ENCODE measurements at regions not wholly inside any gene's neighbourhood (a gene's known extent, or its start where the extent isn't known, plus 50 kb on each side); places are given as distances from the start of the nearest gene placed in this dataset.

- DNase-seq (ENCODE audit: low read depth): no peak
Measured at GRCh38 chr5:51449026-51449425, 65.8 kb downstream of the ISL1 start.

- DNase-seq (ENCODE audit: low read depth): no peak
Measured at GRCh38 chr5:51452562-51452961, 69.3 kb downstream of the ISL1 start.

- no peak for DNase-seq (ENCODE audit: low read depth)
Measured at GRCh38 chr5:51465165-51465564, 81.9 kb downstream of the ISL1 start.

- DNase-seq (ENCODE audit: low read depth): no peak
Measured at GRCh38 chr5:51466214-51466613, 83.0 kb downstream of the ISL1 start.

- no peak for DNase-seq (ENCODE audit: low read depth)
Measured at GRCh38 chr5:51468196-51468595, 84.9 kb downstream of the ISL1 start.

- no peak for DNase-seq (ENCODE audit: low read depth)
Measured at GRCh38 chr5:51471630-51472029, 88.4 kb downstream of the ISL1 start.

GRCh38 chr5:51472472-51472871 lies 89.2 kb downstream of the ISL1 start:
- no peak for DNase-seq (ENCODE audit: low read depth)

GRCh38 chr5:51475628-51476027 lies 92.4 kb downstream of the ISL1 start:
- no peak for DNase-seq (ENCODE audit: low read depth)

- no peak for DNase-seq (ENCODE audit: low read depth)
Measured at GRCh38 chr5:51476431-51476830, 93.2 kb downstream of the ISL1 start.

GRCh38 chr5:51479840-51480239 lies 96.6 kb downstream of the ISL1 start:
- no peak for DNase-seq (ENCODE audit: low read depth)

- DNase-seq (ENCODE audit: low read depth): no peak
Measured at GRCh38 chr5:51484326-51484725, 101.1 kb downstream of the ISL1 start.

GRCh38 chr5:51486158-51486557 lies 102.9 kb downstream of the ISL1 start:
- no peak for DNase-seq (ENCODE audit: low read depth)

- DNase-seq (ENCODE audit: low read depth): no peak
Measured at GRCh38 chr5:51487952-51488351, 104.7 kb downstream of the ISL1 start.

GRCh38 chr5:51488803-51489642 lies 105.8 kb downstream of the ISL1 start:
- no peak for DNase-seq (ENCODE audit: low read depth)

- DNase-seq (ENCODE audit: low read depth): no peak
Measured at GRCh38 chr5:51494821-51495220, 111.6 kb downstream of the ISL1 start.

- peak; percentile 1 for DNase-seq (ENCODE audit: low read depth)
Measured at GRCh38 chr5:51495672-51496071, 112.4 kb downstream of the ISL1 start.

- DNase-seq (ENCODE audit: low read depth): no peak
Measured at GRCh38 chr5:51517838-51518237, 134.6 kb downstream of the ISL1 start.

- DNase-seq (ENCODE audit: low read depth): no peak
Measured at GRCh38 chr5:51518607-51519006, 135.4 kb downstream of the ISL1 start.

- no peak for DNase-seq (ENCODE audit: low read depth)
Measured at GRCh38 chr5:51521583-51521982, 138.3 kb downstream of the ISL1 start.

GRCh38 chr5:51539232-51539631 lies 156.0 kb downstream of the ISL1 start:
- no peak for DNase-seq (ENCODE audit: low read depth)

GRCh38 chr5:51544031-51544785 lies 161.0 kb downstream of the ISL1 start:
- no peak for DNase-seq (ENCODE audit: low read depth)

GRCh38 chr5:51556833-51557232 lies 173.6 kb downstream of the ISL1 start:
- no peak for DNase-seq (ENCODE audit: low read depth)

GRCh38 chr5:51558682-51559081 lies 175.4 kb downstream of the ISL1 start:
- no peak for DNase-seq (ENCODE audit: low read depth)
